Astrocyte (in vitro differentiated cells and primary cell): ENCODE measurements at regions not wholly inside any gene's neighbourhood (a gene's known extent, or its start where the extent isn't known, plus 50 kb on each side); places are given as distances from the start of the nearest gene placed in this dataset.

Experiments
- CTCF ChIP-seq: IDR thresholded peaks from 2 replicates; pipeline ENCODE4 v1.5.1; 2011; ENCODE audit warnings: low read depth, mild to moderate bottlenecking, inconsistent platforms, low read length, moderate library complexity; ENCODE audit not compliant: insufficient read depth
- EZH2 ChIP-seq: IDR thresholded peaks from 2 replicates; pipeline ENCODE4 v1.6.1; 2012; ENCODE audit warnings: mild to moderate bottlenecking, low read length, inconsistent platforms; ENCODE audit not compliant: insufficient read depth

DNA sequence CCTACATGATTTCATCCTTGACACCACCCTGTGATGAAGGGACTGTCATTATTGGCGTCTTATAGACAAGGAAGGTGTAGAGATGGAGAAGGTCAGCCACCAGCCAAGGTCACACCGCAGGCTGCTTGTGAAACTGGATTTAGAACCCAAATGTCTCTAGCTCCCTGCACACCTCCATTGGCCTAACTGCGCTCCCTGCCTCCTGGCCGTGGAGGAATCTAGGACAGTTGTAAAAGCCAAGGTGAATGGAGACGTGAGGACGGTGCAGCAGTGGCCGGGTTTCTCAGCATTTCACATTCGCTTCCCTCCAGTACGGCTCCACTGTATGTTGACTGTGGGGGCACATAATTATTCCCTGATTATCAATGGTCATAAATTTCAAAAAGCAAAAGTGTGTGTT lies 119.9 kb downstream of the NSG2 start:
- TF ChIP-seq CTCF = no peak
- no peak for TF ChIP-seq EZH2
